HEK293 (cell line): ENCODE measurements at regions not wholly inside any gene's neighbourhood (a gene's known extent, or its start where the extent isn't known, plus 50 kb on each side); places are given as distances from the start of the nearest gene placed in this dataset.

Experiments used
- CTCF ChIA-PET: fragments of 350-600 bp; formaldehyde crosslinking; extraction: SDS; loops from one replicate; lab custom pipeline; 2021; ENCODE audit warnings: antibody characterized with exemption; lab: Yijun Ruan, JAX
- POLR2A ChIA-PET: fragments of 300-600 bp; formaldehyde crosslinking; extraction: SDS; loops from one replicate; lab custom pipeline; 2020; ENCODE audit warnings: antibody characterized with exemption, inconsistent platforms; lab: Yijun Ruan, JAX
- H3K27ac ChIP-seq: fragments of 200-500 bp; sonication (Bioruptor generic); 2 replicates; pipeline ENCODE4 v1.5.1; 2014; ENCODE audit warnings: low read depth, low read length, control low read depth, inconsistent platforms; ENCODE audit errors: extremely low read depth
- H3K36me3 ChIP-seq, 2 experiments: fragments of 200-500 bp in 1 of 2; sonication (Bioruptor generic) in 1 of 2; 1 replicate in 1 of 2; 2 replicates in 1 of 2; pipeline ENCODE4 v1.5.1; 2014 to 2017; ENCODE audit warnings: inconsistent platforms in 2 of 2, low read length in 2 of 2; ENCODE audit not compliant: control insufficient read depth in 2 of 2, insufficient read depth in 1 of 2
- H3K4me1 ChIP-seq: fragments of 200-500 bp; sonication (Bioruptor generic); 2 replicates; pipeline ENCODE4 v1.5.1; 2014; ENCODE audit warnings: mild to moderate bottlenecking, low read length, inconsistent platforms; ENCODE audit not compliant: control insufficient read depth, insufficient read depth
- H3K4me3 ChIP-seq: 2 replicates; pipeline ENCODE4 v1.5.1; 2011; ENCODE audit warnings: low read depth, mild to moderate bottlenecking, control low read depth, low read length, moderate library complexity
- H3K9me3 ChIP-seq: fragments of 200-500 bp; sonication (Bioruptor generic); 2 replicates; pipeline ENCODE4 v1.5.1; 2014; ENCODE audit warnings: low read depth, low read length, inconsistent platforms; ENCODE audit not compliant: control insufficient read depth, insufficient read depth
- FEZF1 ChIP-seq: fragments of 450-650 bp; formaldehyde crosslinking; IDR thresholded peaks from 2 replicates; pipeline ENCODE4 v1.5.1; 2016; ENCODE audit warnings: missing biosample characterization, missing genetic modification characterization
- HIC1 ChIP-seq: fragments of 450-650 bp; formaldehyde crosslinking; IDR thresholded peaks from 2 replicates; pipeline ENCODE4 v1.5.1; 2016; ENCODE audit warnings: missing biosample characterization, missing genetic modification characterization
- MEIS1 ChIP-seq: sonication (generic); formaldehyde crosslinking; IDR thresholded peaks from 2 replicates; pipeline ENCODE4 v1.8.1; 2022; ENCODE audit warnings: missing genetic modification reagents, mild to moderate bottlenecking, borderline replicate concordance
- PRDM4 ChIP-seq: fragments of 450-650 bp; formaldehyde crosslinking; IDR thresholded peaks from 2 replicates; pipeline ENCODE4 v1.5.1; 2017; ENCODE audit warnings: missing biosample characterization, missing genetic modification characterization
- RBAK ChIP-seq: fragments of 450-650 bp; formaldehyde crosslinking; IDR thresholded peaks from 2 replicates; pipeline ENCODE4 v1.5.1; 2016; ENCODE audit warnings: missing biosample characterization, missing genetic modification characterization
- ZBTB20 ChIP-seq: fragments of 450-650 bp; formaldehyde crosslinking; IDR thresholded peaks from 2 replicates; pipeline ENCODE4 v1.5.1; 2016; ENCODE audit warnings: missing biosample characterization, missing genetic modification characterization
- ZNF174 ChIP-seq: fragments of 450-650 bp; formaldehyde crosslinking; IDR thresholded peaks from 2 replicates; pipeline ENCODE4 v1.5.0; 2017; ENCODE audit warnings: missing biosample characterization, mild to moderate bottlenecking, missing genetic modification characterization
- ZNF223 ChIP-seq: fragments of 450-650 bp; formaldehyde crosslinking; IDR thresholded peaks from 2 replicates; pipeline ENCODE4 v1.5.1; 2016; ENCODE audit warnings: missing biosample characterization, missing genetic modification characterization
- ZNF26 ChIP-seq: fragments of 450-650 bp; formaldehyde crosslinking; IDR thresholded peaks from 2 replicates; pipeline ENCODE4 v1.5.1; 2016; ENCODE audit warnings: missing biosample characterization, missing genetic modification characterization
- ZNF513 ChIP-seq: fragments of 450-650 bp; IDR thresholded peaks from 2 replicates; pipeline ENCODE4 v1.5.1; 2018; ENCODE audit warnings: missing biosample characterization, missing genetic modification characterization
- ZNF529 ChIP-seq: fragments of 450-650 bp; formaldehyde crosslinking; IDR thresholded peaks from 2 replicates; pipeline ENCODE4 v1.5.1; 2017; ENCODE audit warnings: missing genetic modification characterization, missing biosample characterization; ENCODE audit not compliant: insufficient replicate concordance
- ZNF560 ChIP-seq: fragments of 450-650 bp; formaldehyde crosslinking; IDR thresholded peaks from 2 replicates; pipeline ENCODE4 v1.5.1; 2017; ENCODE audit warnings: missing biosample characterization, missing genetic modification characterization, borderline replicate concordance
- ZNF571 ChIP-seq: fragments of 450-650 bp; formaldehyde crosslinking; IDR thresholded peaks from 2 replicates; pipeline ENCODE4 v1.5.0; 2017; ENCODE audit warnings: missing biosample characterization, missing genetic modification characterization
- ZNF629 ChIP-seq: fragments of 450-650 bp; formaldehyde crosslinking; IDR thresholded peaks from 2 replicates; pipeline ENCODE4 v1.5.1; 2017; ENCODE audit warnings: missing biosample characterization, missing genetic modification characterization
- ZNF639 ChIP-seq: fragments of 450-650 bp; formaldehyde crosslinking; IDR thresholded peaks from 2 replicates; pipeline ENCODE4 v1.5.1; 2016; ENCODE audit warnings: missing biosample characterization, missing genetic modification characterization
- ZNF645 ChIP-seq: fragments of 450-650 bp; formaldehyde crosslinking; IDR thresholded peaks from 2 replicates; pipeline ENCODE4; 2016; ENCODE audit warnings: missing biosample characterization, missing genetic modification characterization
- ZNF785 ChIP-seq: fragments of 450-650 bp; formaldehyde crosslinking; IDR thresholded peaks from 2 replicates; pipeline ENCODE4 v1.5.1; 2016; ENCODE audit warnings: missing biosample characterization, missing genetic modification characterization
- ZSCAN5A ChIP-seq: fragments of 450-650 bp; formaldehyde crosslinking; IDR thresholded peaks from 2 replicates; pipeline ENCODE4 v1.5.1; 2016; ENCODE audit warnings: missing biosample characterization, missing genetic modification characterization

GRCh38 chr20:40893610-40894236 is 134.9 kb upstream of the TOP1 start (continued):
- TF ChIP-seq ZNF571, result no peak
- TF ChIP-seq ZNF513 (tag by site-specific recombination), result no peak
- no peak for TF ChIP-seq FEZF1 (tag by site-specific recombination)
- no peak for TF ChIP-seq ZNF529 (tag by site-specific recombination)

GRCh38 chr20:40894237-40894630 is 134.4 kb upstream of the TOP1 start:
- ChIA-PET POLR2A (no interaction called here), CTCF (interaction anchor here (0.6 kb wide), 1 partner anchor 14 kb away, joined by 3 read pairs; no protein-coding TSS in a partner anchor)
- H3K36me3 ChIP-seq, result no peaks in the 10 kb centered on the region
- no peaks in the 10 kb centered on the region for H3K9me3 ChIP-seq
- H3K27ac ChIP-seq, result no peak overlapping the region
- no peaks in the 10 kb centered on the region for H3K4me1 ChIP-seq
- no peak for TF ChIP-seq ZNF223
- TF ChIP-seq ZNF639 (tag by site-specific recombination), result no peak
- TF ChIP-seq ZNF645 (tag by site-specific recombination), result no peak
- TF ChIP-seq PRDM4 (tag by site-specific recombination), result no peak
- no peak for TF ChIP-seq ZNF174
- no peak for TF ChIP-seq HIC1 (tag by site-specific recombination)
- no peak for TF ChIP-seq ZNF560 (tag by site-specific recombination)
- no peak for TF ChIP-seq ZNF785 (tag by site-specific recombination)
- no peak for TF ChIP-seq RBAK
- TF ChIP-seq, all 188 proteins: peak for 0
- H3K4me3 ChIP-seq, result no peak overlapping the region

GRCh38 chr20:40895182-40895581 is 133.4 kb upstream of the TOP1 start:
- H3K9me3 ChIP-seq, result no peaks in the 10 kb centered on the region
- CTCF ChIA-PET, result interaction anchor here (0.6 to 0.7 kb wide), 4 partner anchors 15 to 199 kb away, joined by 3 to 4 read pairs (median 3); no protein-coding TSS in a partner anchor
- no peak overlapping the region for H3K27ac ChIP-seq
- H3K4me3 ChIP-seq, result no peak overlapping the region
- POLR2A ChIA-PET, result no interaction called here
- H3K36me3 ChIP-seq, result no peaks in the 10 kb centered on the region
- no peaks in the 10 kb centered on the region for H3K4me1 ChIP-seq
- no peak for TF ChIP-seq MEIS1 (CRISPR knock-in tag)
- TF ChIP-seq ZNF629 (tag by site-specific recombination), result no peak
- TF ChIP-seq ZBTB20 (tag by site-specific recombination), result no peak
- TF ChIP-seq ZSCAN5A, result no peak
- TF ChIP-seq ZNF26 (tag by site-specific recombination), result no peak
- TF ChIP-seq ZNF513 (tag by site-specific recombination), result no peak
